Testis (tissue), 2 donors: ENCODE measurements at regions not wholly inside any gene's neighbourhood (a gene's known extent, or its start where the extent isn't known, plus 50 kb on each side); places are given as distances from the start of the nearest gene placed in this dataset.

Experiments used
- DNase-seq: peaks from one replicate; pipeline ENCODE4 v3.0.0-alpha.2; 2019
- H3K27ac ChIP-seq, 2 donors: fragments of 200-600 bp; sonication (generic); one replicate each; pipeline ENCODE4 v1.5.1; 2019
- H3K27me3 ChIP-seq: fragments of 200-600 bp; sonication (generic); one replicate; pipeline ENCODE4 v1.5.1; 2019
- H3K36me3 ChIP-seq: fragments of 200-600 bp; sonication (generic); one replicate; pipeline ENCODE4 v1.5.1; 2017; ENCODE audit warnings: low read depth; ENCODE audit errors: missing control alignments
- H3K4me1 ChIP-seq: fragments of 200-600 bp; sonication (generic); one replicate; pipeline ENCODE4 v1.5.1; 2019
- H3K4me3 ChIP-seq, 2 donors: fragments of 200-600 bp; sonication (generic); one replicate each; pipeline ENCODE4 v1.5.1; 2017 to 2019
- H3K9me3 ChIP-seq: fragments of 200-600 bp; sonication (generic); one replicate; pipeline ENCODE4 v1.5.1; 2017
- POLR2A ChIP-seq: fragments of 450-650 bp; IDR thresholded peaks from one replicate; pipeline ENCODE4 v1.6.1; 2017; ENCODE audit warnings: antibody characterized with exemption, mild to moderate bottlenecking, moderate library complexity
- WGBS, 2 donors: methylation state at CpG; one replicate each; pipeline ENCODE4 v1.1.5; 2018; 5-methylcytosine and 5-hydroxymethylcytosine counted together
- intact Hi-C: fragments of 100-400 bp; cut with DNase I; formaldehyde crosslinking; loops from one replicate; pipeline ENCODE4 v1.15.1; 2023; ENCODE audit warnings: low total_unique reads
- TF ChIP-seq, protein P1 (sequence below), 3 experiments: fragments of 450-650 bp in 2 of 3; fragments of 200-600 bp in 1 of 3; sonication (generic) in 1 of 3; IDR thresholded peaks; one replicate each; pipeline ENCODE4 v1.5.1; 2016 to 2019; ENCODE audit warnings: antibody characterized with exemption in 3 of 3, mild to moderate bottlenecking in 2 of 3, moderate library complexity in 1 of 3

- no peaks in the 10 kb centered on the region for H3K27me3 ChIP-seq
- no peaks in the 10 kb centered on the region for H3K36me3 ChIP-seq
- WGBS, 2 donors = 41 to 52% methylated on average over 1 of the region's 1 CpG
- TF ChIP-seq, protein P1, sequence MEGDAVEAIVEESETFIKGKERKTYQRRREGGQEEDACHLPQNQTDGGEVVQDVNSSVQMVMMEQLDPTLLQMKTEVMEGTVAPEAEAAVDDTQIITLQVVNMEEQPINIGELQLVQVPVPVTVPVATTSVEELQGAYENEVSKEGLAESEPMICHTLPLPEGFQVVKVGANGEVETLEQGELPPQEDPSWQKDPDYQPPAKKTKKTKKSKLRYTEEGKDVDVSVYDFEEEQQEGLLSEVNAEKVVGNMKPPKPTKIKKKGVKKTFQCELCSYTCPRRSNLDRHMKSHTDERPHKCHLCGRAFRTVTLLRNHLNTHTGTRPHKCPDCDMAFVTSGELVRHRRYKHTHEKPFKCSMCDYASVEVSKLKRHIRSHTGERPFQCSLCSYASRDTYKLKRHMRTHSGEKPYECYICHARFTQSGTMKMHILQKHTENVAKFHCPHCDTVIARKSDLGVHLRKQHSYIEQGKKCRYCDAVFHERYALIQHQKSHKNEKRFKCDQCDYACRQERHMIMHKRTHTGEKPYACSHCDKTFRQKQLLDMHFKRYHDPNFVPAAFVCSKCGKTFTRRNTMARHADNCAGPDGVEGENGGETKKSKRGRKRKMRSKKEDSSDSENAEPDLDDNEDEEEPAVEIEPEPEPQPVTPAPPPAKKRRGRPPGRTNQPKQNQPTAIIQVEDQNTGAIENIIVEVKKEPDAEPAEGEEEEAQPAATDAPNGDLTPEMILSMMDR (IDR thresholded peaks at IDR 0.05) = no peak
- TF ChIP-seq POLR2A = no peak
- no peak for DNase-seq
- no peak overlapping the region for H3K27ac ChIP-seq
- no peaks in the 10 kb centered on the region for H3K9me3 ChIP-seq
- no peaks in the 10 kb centered on the region for H3K4me1 ChIP-seq
- intact Hi-C loops = no loop called here
- H3K4me3 ChIP-seq = no peak overlapping the region
Observed at GRCh38 chr11:127334466-127334865, 333.9 kb upstream of the KIRREL3 start.

- Histone ChIP-seq H3K4me1 (no peaks in the 10 kb centered on the region), H3K36me3 (no peaks in the 10 kb centered on the region), H3K27ac (no peak overlapping the region), H3K4me3 (no peak overlapping the region), H3K9me3 (no peaks in the 10 kb centered on the region), H3K27me3 (no peaks in the 10 kb centered on the region)
- no peak for DNase-seq
- no peak for TF ChIP-seq POLR2A
- intact Hi-C loops = no loop called here
- WGBS, 2 donors = 74 to 89% methylated on average over 2 of the region's 2 CpGs
Observed at GRCh38 chr11:127332896-127333295, 332.3 kb upstream of the KIRREL3 start.

DNA sequence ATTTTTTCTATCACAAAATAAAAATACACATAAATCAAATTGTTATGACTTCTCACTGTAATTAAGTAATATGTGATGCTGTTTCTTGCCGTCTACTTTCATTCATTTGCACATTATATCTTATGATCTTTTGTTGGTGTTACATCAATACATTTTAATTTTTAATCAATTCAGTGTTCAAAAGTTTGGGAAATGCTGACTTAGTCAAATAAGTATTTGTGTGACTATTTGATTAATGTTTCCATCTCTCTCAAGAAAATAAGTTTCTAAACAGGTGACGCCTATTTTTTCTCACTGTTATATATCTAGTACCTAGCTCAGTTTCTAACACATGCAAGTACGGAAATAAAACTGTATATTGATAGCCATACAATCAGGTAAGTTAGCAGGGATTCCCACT lies 329.5 kb upstream of the KIRREL3 start:
- Histone ChIP-seq H3K27me3 (no peaks in the 10 kb centered on the region), H3K9me3 (no peaks in the 10 kb centered on the region), H3K27ac (no peak overlapping the region), H3K36me3 (no peaks in the 10 kb centered on the region), H3K4me3 (no peak overlapping the region), H3K4me1 (no peaks in the 10 kb centered on the region)
- WGBS, 2 donors = 58 to 63% methylated on average over 3 of the region's 3 CpGs
- no peak for TF ChIP-seq POLR2A
- TF ChIP-seq, protein P1 (IDR thresholded peaks at IDR 0.05) = no peak
- intact Hi-C loops = no loop called here
- no peak for DNase-seq

DNA sequence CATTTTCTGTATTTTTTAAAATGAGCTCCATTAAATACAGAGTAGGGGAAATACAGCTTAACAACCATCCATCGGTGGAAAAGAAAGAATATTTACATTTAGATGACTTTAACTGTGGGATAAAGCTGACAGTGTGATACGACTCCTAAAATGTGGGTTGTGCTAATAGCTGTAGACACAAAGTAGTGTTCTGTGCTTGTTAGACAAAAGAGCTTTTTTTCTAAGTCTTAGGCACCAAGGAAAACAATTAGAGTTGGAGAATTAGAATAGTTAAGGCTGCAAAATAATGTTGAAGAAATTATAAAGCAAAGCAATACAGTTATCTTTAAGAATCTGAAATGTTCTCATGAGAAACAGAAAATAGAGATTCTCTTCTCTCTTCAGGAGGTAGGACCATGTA lies 307.7 kb upstream of the KIRREL3 start:
- Histone ChIP-seq H3K9me3 (no peaks in the 10 kb centered on the region), H3K27me3 (no peaks in the 10 kb centered on the region), H3K4me3 (no peak overlapping the region), H3K4me1 (no peaks in the 10 kb centered on the region), H3K36me3 (no peaks in the 10 kb centered on the region), H3K27ac (no peak overlapping the region)
- 72 to 84% methylated on average over 2 of the region's 2 CpGs for WGBS, 2 donors
- intact Hi-C loops = no loop called here
- DNase-seq = no peak
- TF ChIP-seq POLR2A = no peak
- TF ChIP-seq, protein P1 (IDR thresholded peaks at IDR 0.05) = no peak

DNA sequence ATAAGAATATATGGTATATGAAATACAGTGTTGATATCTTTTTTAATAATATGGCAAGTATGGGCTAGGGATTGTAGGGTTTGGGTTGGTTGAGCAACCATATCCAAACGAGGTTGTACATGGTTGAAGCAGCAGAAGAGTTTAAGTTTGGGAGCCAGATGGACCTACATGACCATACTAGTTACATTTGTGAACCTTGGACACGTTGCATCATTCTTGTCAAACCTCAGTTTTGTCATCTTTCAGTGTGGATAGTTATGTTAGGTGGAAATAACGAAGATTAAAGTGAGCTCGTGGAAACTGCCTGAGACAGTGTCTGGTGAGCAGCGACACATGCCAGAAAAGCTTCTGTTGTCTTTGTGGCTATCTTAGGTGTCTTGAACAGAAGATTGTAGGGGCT lies 307.1 kb upstream of the KIRREL3 start:
- no peaks in the 10 kb centered on the region for H3K9me3 ChIP-seq
- no peak for TF ChIP-seq POLR2A
- TF ChIP-seq, protein P1 (IDR thresholded peaks at IDR 0.05) = no peak
- no peaks in the 10 kb centered on the region for H3K4me1 ChIP-seq
- no peak overlapping the region for H3K27ac ChIP-seq
- H3K27me3 ChIP-seq = no peaks in the 10 kb centered on the region
- intact Hi-C loops = no loop called here
- H3K4me3 ChIP-seq = no peak overlapping the region
- no peaks in the 10 kb centered on the region for H3K36me3 ChIP-seq
- 78 to 79% methylated on average over 5 of the region's 5 CpGs for WGBS, 2 donors
- no peak for DNase-seq
